ENCODE measurements at regions not wholly inside any gene's neighbourhood (a gene's known extent, or its start where the extent isn't known, plus 50 kb on each side); places are given as distances from the start of the nearest gene placed in this dataset.

DNA sequence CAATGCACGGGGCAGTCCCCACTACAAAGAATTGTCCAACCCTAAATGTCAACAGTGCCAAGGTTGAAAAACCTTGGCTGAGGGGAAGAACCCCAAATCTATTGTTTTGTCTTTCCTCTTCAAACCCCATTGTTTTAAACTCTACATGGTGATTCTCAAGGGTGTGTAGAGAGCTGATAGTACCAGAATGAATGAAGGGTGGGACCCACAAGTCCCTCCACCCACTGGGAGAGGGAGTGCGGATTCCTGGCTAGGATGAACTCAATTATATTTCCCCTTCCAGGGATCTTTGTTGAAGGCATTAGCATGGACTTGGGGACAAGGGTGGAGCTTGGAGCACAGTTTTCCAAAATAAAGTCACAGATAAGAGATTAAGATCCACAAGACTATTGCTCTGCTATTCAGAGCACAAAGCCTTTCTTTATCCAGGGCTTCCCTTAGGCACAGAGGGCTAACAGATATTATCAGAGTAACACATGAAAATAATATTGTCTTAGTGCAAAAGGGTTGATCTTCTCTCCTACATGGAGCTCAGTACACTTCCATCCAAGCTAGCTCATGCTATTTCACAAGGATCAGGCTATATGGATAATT is 755.1 kb upstream of the TBX3 start:
- Histone ChIP-seq H4K20me1 (replicated peaks; ENCODE audit: control insufficient read depth, insufficient read depth, low read length) (no peaks in the 10 kb centered on the region; the same call in 1 of the 2 replicates), H3K4me3 (no peak overlapping the region), H3K4me1 (replicated peaks in 1 of 2; ENCODE audit: control insufficient read depth in 2 of 2, insufficient read depth in 2 of 2, low read length in 2 of 2) (no peaks in the 10 kb centered on the region), H3K9ac (ENCODE audit: insufficient read depth in 1 of 2, low read depth in 2 of 2, low read length in 2 of 2) (no peak overlapping the region), H3K79me2 (ENCODE audit: control insufficient read depth, insufficient read depth, low read length) (no peaks in the 10 kb centered on the region), H3K27ac (ENCODE audit: extremely low read depth, low read depth, low read length) (no peak overlapping the region), H3K9me1 (ENCODE audit: control insufficient read depth, insufficient read depth, low read length) (no peaks in the 10 kb centered on the region), H3K9me3 (replicated peaks; ENCODE audit: control insufficient read depth, insufficient read depth, low read depth, low read length) (no peaks in the 10 kb centered on the region), H3K4me2 (ENCODE audit: insufficient read depth, low read length) (no peak overlapping the region), H3K27me3 (ENCODE audit: control insufficient read depth in 2 of 2, insufficient read depth in 2 of 2, low read length in 2 of 2) (no peaks in the 10 kb centered on the region; a peak in 1 of 5 replicates), H3K36me3 (ENCODE audit: control insufficient read depth, insufficient read depth, low read length) (no peaks in the 10 kb centered on the region), H2AFZ (ENCODE audit: low read depth, low read length) (no peak overlapping the region)
- no TSS peak for BruUV-seq (replicated peaks)
- FAIRE-seq (no peak), ATAC-seq (no peak), DNase-seq (ENCODE audit: extremely low read depth in 1 of 4, low spot score in 3 of 4) (no peak)
- in situ Hi-C loops (cut with MboI), result no loop called here
- TF ChIP-seq ZNF717 (CRISPR knock-in tag; IDR thresholded peaks at IDR 0.05), result no peak
- no peak for TF ChIP-seq KDM4B (IDR thresholded peaks at IDR 0.05; ENCODE audit: borderline replicate concordance in 2 of 2, low read depth in 1 of 2)
- no peak for TF ChIP-seq BMI1 (IDR thresholded peaks at IDR 0.05; ENCODE audit: low read length)
- no peak for TF ChIP-seq SLC30A9 (CRISPR knock-in tag; IDR thresholded peaks at IDR 0.05)
- no peak for TF ChIP-seq ILK (tag; IDR thresholded peaks at IDR 0.05; ENCODE audit: borderline replicate concordance, low read depth)
- no peak for TF ChIP-seq CTBP1 (IDR thresholded peaks at IDR 0.05; ENCODE audit: borderline replicate concordance)
- no peak for TF ChIP-seq PPARD (CRISPR knock-in tag; IDR thresholded peaks at IDR 0.05)
- TF ChIP-seq NCOR1 (IDR thresholded peaks at IDR 0.05), result no peak
- no peak for TF ChIP-seq RNF2 (IDR thresholded peaks at IDR 0.05)
- no peak for TF ChIP-seq RBM39 (optimal IDR thresholded peaks at IDR 0.05; ENCODE audit: low read depth, low read length)
- no peak for TF ChIP-seq NFIC (IDR thresholded peaks at IDR 0.05)
- no peak for TF ChIP-seq POLR2A (conservative IDR thresholded peaks at IDR 0.05)
- TF ChIP-seq KLF16 (IDR thresholded peaks at IDR 0.05), result no peak
- TF ChIP-seq, protein P1, sequence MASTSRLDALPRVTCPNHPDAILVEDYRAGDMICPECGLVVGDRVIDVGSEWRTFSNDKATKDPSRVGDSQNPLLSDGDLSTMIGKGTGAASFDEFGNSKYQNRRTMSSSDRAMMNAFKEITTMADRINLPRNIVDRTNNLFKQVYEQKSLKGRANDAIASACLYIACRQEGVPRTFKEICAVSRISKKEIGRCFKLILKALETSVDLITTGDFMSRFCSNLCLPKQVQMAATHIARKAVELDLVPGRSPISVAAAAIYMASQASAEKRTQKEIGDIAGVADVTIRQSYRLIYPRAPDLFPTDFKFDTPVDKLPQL (IDR thresholded peaks at IDR 0.05; ENCODE audit: extremely low read depth, insufficient read length), result no peak
- TF ChIP-seq, protein P2, sequence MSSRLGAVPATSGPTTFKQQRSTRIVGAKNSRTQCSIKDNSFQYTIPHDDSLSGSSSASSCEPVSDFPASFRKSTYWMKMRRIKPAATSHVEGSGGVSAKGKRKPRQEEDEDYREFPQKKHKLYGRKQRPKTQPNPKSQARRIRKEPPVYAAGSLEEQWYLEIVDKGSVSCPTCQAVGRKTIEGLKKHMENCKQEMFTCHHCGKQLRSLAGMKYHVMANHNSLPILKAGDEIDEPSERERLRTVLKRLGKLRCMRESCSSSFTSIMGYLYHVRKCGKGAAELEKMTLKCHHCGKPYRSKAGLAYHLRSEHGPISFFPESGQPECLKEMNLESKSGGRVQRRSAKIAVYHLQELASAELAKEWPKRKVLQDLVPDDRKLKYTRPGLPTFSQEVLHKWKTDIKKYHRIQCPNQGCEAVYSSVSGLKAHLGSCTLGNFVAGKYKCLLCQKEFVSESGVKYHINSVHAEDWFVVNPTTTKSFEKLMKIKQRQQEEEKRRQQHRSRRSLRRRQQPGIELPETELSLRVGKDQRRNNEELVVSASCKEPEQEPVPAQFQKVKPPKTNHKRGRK (tag; IDR thresholded peaks at IDR 0.05), result no peak
- TF ChIP-seq MCM2 (IDR thresholded peaks at IDR 0.05; ENCODE audit: low read depth), result no peak
- TF ChIP-seq, protein P3, sequence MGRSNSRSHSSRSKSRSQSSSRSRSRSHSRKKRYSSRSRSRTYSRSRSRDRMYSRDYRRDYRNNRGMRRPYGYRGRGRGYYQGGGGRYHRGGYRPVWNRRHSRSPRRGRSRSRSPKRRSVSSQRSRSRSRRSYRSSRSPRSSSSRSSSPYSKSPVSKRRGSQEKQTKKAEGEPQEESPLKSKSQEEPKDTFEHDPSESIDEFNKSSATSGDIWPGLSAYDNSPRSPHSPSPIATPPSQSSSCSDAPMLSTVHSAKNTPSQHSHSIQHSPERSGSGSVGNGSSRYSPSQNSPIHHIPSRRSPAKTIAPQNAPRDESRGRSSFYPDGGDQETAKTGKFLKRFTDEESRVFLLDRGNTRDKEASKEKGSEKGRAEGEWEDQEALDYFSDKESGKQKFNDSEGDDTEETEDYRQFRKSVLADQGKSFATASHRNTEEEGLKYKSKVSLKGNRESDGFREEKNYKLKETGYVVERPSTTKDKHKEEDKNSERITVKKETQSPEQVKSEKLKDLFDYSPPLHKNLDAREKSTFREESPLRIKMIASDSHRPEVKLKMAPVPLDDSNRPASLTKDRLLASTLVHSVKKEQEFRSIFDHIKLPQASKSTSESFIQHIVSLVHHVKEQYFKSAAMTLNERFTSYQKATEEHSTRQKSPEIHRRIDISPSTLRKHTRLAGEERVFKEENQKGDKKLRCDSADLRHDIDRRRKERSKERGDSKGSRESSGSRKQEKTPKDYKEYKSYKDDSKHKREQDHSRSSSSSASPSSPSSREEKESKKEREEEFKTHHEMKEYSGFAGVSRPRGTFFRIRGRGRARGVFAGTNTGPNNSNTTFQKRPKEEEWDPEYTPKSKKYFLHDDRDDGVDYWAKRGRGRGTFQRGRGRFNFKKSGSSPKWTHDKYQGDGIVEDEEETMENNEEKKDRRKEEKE (IDR thresholded peaks at IDR 0.05; ENCODE audit: borderline replicate concordance in 1 of 2, control insufficient read depth in 1 of 2, low read depth in 2 of 2, low read length in 1 of 2), result no peak
- 0% methylated on average over 2 of the region's 2 CpGs for WGBS (ENCODE audit: insufficient coverage, low coverage, missing lambda C conversion rate)
- CTCF ChIA-PET (ENCODE audit: low intra/inter-chr PET ratio), result no interaction called here
- intact Hi-C loops (cut with micrococcal nuclease), result no loop called here
- POLR2A ChIA-PET, result interaction anchor here (1.0 kb wide), 1 partner anchor 12 kb away, joined by 3 read pairs; no protein-coding TSS in a partner anchor

Data from K562 (cell line).